Keratinocyte (primary cell): ENCODE measurements at regions not wholly inside any gene's neighbourhood (a gene's known extent, or its start where the extent isn't known, plus 50 kb on each side); places are given as distances from the start of the nearest gene placed in this dataset.

ENCODE experiments used
- EZH2 ChIP-seq: IDR thresholded peaks from one replicate; pipeline ENCODE4 v1.6.1; 2012; ENCODE audit warnings: inconsistent platforms, mild to moderate bottlenecking, low read length, moderate library complexity
- TF ChIP-seq, protein P1 (sequence below), 3 experiments: IDR thresholded peaks in 1 of 3; conservative IDR thresholded peaks in 1 of 3; optimal IDR thresholded peaks in 1 of 3; 2 replicates in 2 of 3; 3 replicates in 1 of 3; pipeline versions ENCODE3 to v1.5.1; 2011; ENCODE audit warnings: low read length in 3 of 3, mild to moderate bottlenecking in 3 of 3, moderate library complexity in 2 of 3, control low read depth in 1 of 3, inconsistent platforms in 1 of 3; ENCODE audit not compliant: insufficient read depth in 2 of 3; ENCODE audit errors: extremely low read depth in 1 of 3

DNA sequence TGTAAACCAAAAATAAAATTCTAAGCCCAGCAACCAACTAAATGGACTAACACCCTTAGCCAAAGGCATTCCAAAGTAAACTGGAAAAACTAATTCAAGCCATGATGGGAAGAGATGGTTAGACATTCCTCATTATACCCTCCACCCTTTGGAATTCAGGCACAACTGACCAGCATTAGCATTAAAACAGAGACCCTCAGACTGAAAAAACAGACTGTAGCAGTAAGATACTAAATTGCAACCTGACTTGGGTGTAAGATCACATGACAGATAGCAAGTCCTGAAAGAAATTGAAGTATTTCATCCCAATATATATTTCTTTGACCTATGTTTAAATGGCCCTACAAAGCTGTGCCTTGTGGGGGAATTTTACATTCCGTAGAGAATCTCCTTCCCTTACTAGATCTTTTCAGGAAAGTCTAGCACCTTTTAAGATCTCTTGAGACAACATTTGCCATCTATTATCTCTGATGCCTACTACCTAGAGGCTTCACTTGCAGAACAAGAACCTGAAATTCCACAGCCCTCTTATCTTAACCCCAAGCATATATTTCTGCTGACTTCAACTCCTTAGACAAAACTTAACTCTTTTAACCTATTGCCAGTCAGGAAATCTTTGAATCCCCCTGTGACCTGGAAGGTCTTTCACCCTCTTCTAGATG, 750.2 kb upstream of the IGFBP3 start:
- TF ChIP-seq, protein P1, sequence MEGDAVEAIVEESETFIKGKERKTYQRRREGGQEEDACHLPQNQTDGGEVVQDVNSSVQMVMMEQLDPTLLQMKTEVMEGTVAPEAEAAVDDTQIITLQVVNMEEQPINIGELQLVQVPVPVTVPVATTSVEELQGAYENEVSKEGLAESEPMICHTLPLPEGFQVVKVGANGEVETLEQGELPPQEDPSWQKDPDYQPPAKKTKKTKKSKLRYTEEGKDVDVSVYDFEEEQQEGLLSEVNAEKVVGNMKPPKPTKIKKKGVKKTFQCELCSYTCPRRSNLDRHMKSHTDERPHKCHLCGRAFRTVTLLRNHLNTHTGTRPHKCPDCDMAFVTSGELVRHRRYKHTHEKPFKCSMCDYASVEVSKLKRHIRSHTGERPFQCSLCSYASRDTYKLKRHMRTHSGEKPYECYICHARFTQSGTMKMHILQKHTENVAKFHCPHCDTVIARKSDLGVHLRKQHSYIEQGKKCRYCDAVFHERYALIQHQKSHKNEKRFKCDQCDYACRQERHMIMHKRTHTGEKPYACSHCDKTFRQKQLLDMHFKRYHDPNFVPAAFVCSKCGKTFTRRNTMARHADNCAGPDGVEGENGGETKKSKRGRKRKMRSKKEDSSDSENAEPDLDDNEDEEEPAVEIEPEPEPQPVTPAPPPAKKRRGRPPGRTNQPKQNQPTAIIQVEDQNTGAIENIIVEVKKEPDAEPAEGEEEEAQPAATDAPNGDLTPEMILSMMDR (optimal IDR thresholded peaks at IDR 0.05 in 1 of 3, IDR thresholded peaks at IDR 0.05 in 1 of 3, conservative IDR thresholded peaks at IDR 0.05 in 1 of 3; ENCODE audit: extremely low read depth in 1 of 3, insufficient read depth in 2 of 3, low read length in 3 of 3): no peak
- no peak for TF ChIP-seq EZH2
